PC-9 (cell line): ENCODE measurements at regions not wholly inside any gene's neighbourhood (a gene's known extent, or its start where the extent isn't known, plus 50 kb on each side); places are given as distances from the start of the nearest gene placed in this dataset.
A peak's percentile ranks its signal among the peaks of the same experiment; 100 is the strongest.

Source experiments
- BruUV-seq: library from RNA; stranded (reverse); fragments of 400-500 nt; replicated peaks from 2 replicates; lab custom pipeline; 2021; lab: Mats Ljungman, UMichigan
- CTCF ChIA-PET: fragments of 300-600 bp; sonication (Branson Sonifier 250); formaldehyde crosslinking; loops from one replicate; lab custom pipeline; 2022; ENCODE audit warnings: antibody characterized with exemption; lab: Charles Lee
- POLR2A ChIA-PET: fragments of 300-600 bp; sonication (Branson Sonifier 250); formaldehyde crosslinking; loops from one replicate; lab custom pipeline; 2022; ENCODE audit warnings: antibody characterized with exemption; ENCODE audit not compliant: unreplicated experiment; lab: Charles Lee
- DNase-seq, 2 experiments: peaks; one replicate each; pipeline versions ENCODE4 v3.0.0 to v3.0.0-alpha.2; 2015 to 2022; ENCODE audit warnings: mixed read lengths in 1 of 2
- H2AFZ ChIP-seq: fragments of 200-600 bp; sonication (generic); 2 replicates; pipeline ENCODE4 v1.8.1; 2017; ENCODE audit warnings: antibody characterized with exemption
- H3F3A ChIP-seq: fragments of 200-600 bp; sonication (generic); 2 replicates; pipeline ENCODE4 v1.8.1; 2017; ENCODE audit warnings: antibody characterized with exemption, mild to moderate bottlenecking, low read depth; ENCODE audit not compliant: insufficient read depth
- H3K27ac ChIP-seq: fragments of 200-600 bp; sonication (generic); 2 replicates; pipeline ENCODE4 v1.6.1; 2016; ENCODE audit warnings: mixed run types
- H3K27me3 ChIP-seq: fragments of 200-600 bp; sonication (generic); 2 replicates; pipeline ENCODE4 v1.6.1; 2016; ENCODE audit warnings: low read depth, mixed run types; ENCODE audit not compliant: insufficient read depth
- H3K36me3 ChIP-seq: fragments of 200-600 bp; sonication (generic); 2 replicates; pipeline ENCODE4 v1.6.1; 2016; ENCODE audit warnings: low read depth, mixed run types
- H3K4me1 ChIP-seq: fragments of 200-600 bp; sonication (generic); replicated peaks from 2 replicates; pipeline ENCODE4 v1.6.1; 2016; ENCODE audit warnings: mixed run types; ENCODE audit not compliant: insufficient read depth
- H3K4me2 ChIP-seq: fragments of 200-600 bp; sonication (generic); 2 replicates; pipeline ENCODE4 v1.6.1; 2017; ENCODE audit warnings: mixed run types
- H3K4me3 ChIP-seq: fragments of 200-600 bp; sonication (generic); 2 replicates; pipeline ENCODE4 v1.6.1; 2016; ENCODE audit warnings: mixed run types
- H3K79me2 ChIP-seq: fragments of 200-600 bp; sonication (generic); 2 replicates; pipeline ENCODE4 v1.6.1; 2017; ENCODE audit warnings: low read depth, mixed run types
- H3K9me2 ChIP-seq: fragments of 200-600 bp; sonication (generic); 2 replicates; pipeline ENCODE4 v1.8.1; 2017; ENCODE audit warnings: mild to moderate bottlenecking; ENCODE audit not compliant: insufficient read depth
- H3K9me3 ChIP-seq: fragments of 200-600 bp; sonication (generic); 2 replicates; pipeline ENCODE4 v1.8.1; 2016; ENCODE audit warnings: low read depth; ENCODE audit not compliant: insufficient read depth
- H4K20me1 ChIP-seq: fragments of 200-600 bp; sonication (generic); 2 replicates; pipeline ENCODE4 v1.8.1; 2017; ENCODE audit not compliant: insufficient read depth
- EZH2 ChIP-seq: fragments of 200-600 bp; sonication (generic); IDR thresholded peaks from 2 replicates; pipeline ENCODE4 v1.8.0; 2017; ENCODE audit warnings: antibody characterized with exemption, low read depth
- intact Hi-C: fragments of 100-400 bp; cut with micrococcal nuclease; formaldehyde crosslinking; loops from one replicate; pipeline ENCODE4 v1.10.0; 2022; ENCODE audit not compliant: unreplicated experiment
- TF ChIP-seq, protein P1 (sequence below): fragments of 200-600 bp; sonication (generic); conservative IDR thresholded peaks from 2 replicates; pipeline ENCODE4 v1.6.1; 2017; ENCODE audit warnings: mixed run types, antibody characterized with exemption, mild to moderate bottlenecking, moderate library complexity

DNA sequence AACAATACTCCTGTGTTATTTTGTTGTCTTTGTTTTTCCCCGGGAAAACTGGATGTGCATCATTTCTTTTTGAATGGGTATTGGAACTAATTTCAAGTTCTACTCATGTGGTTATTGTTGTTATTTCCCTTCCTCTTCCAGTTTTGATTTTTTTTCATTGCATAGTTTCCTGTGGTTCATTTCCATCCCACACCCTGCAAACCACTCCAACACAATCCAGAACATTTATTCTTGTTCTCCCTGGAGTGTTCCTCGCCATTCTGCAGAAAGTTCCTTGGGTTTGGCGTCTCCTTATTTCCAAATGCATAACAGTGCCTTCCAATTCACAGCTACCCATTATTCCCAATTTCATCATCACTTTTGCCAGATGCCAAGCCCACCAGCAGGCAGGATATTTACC lies 775.1 kb downstream of the TNS3 start:
- Histone ChIP-seq H3K9me2 (no peaks in the 10 kb centered on the region), H3K9me3 (no peaks in the 10 kb centered on the region), H3K27me3 (no peaks in the 10 kb centered on the region), H3K4me1 (no peaks in the 10 kb centered on the region; the same call in 1 of the 2 replicates), H2AFZ (no peak overlapping the region), H3K27ac (no peak overlapping the region), H3K4me2 (no peak overlapping the region), H3F3A (no peaks in the 10 kb centered on the region), H3K36me3 (no peaks in the 10 kb centered on the region), H3K79me2 (no peaks in the 10 kb centered on the region), H4K20me1 (no peaks in the 10 kb centered on the region), H3K4me3 (no peak overlapping the region)
- TF ChIP-seq, protein P1, sequence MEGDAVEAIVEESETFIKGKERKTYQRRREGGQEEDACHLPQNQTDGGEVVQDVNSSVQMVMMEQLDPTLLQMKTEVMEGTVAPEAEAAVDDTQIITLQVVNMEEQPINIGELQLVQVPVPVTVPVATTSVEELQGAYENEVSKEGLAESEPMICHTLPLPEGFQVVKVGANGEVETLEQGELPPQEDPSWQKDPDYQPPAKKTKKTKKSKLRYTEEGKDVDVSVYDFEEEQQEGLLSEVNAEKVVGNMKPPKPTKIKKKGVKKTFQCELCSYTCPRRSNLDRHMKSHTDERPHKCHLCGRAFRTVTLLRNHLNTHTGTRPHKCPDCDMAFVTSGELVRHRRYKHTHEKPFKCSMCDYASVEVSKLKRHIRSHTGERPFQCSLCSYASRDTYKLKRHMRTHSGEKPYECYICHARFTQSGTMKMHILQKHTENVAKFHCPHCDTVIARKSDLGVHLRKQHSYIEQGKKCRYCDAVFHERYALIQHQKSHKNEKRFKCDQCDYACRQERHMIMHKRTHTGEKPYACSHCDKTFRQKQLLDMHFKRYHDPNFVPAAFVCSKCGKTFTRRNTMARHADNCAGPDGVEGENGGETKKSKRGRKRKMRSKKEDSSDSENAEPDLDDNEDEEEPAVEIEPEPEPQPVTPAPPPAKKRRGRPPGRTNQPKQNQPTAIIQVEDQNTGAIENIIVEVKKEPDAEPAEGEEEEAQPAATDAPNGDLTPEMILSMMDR, result no peak
- TF ChIP-seq EZH2, result no peak
- ChIA-PET POLR2A (no interaction called here), CTCF (no interaction called here)
- no TSS peak for BruUV-seq
- no peak for DNase-seq
- intact Hi-C loops, result no loop called here

DNA sequence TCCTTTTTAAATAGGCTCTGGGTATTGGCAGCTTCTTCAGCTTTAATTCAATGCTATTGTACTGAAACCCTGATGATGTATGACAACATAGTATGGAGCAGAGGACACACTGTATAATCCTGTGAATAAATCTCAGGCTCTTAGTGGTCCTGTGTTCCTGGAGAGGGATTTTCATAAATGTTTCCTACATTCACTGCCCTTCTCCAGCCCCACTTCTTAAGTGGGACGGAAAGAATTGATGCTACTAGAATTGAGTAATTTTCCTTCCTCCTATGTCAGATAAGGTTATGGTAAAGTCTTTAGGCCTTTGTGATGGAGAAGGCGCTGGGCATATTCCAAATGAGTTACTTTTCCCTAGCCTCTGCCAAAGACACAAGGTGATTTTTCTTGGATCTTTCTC lies 779.4 kb downstream of the TNS3 start:
- Histone ChIP-seq H3K4me2 (no peak overlapping the region), H3K4me1 (no peaks in the 10 kb centered on the region), H2AFZ (no peak overlapping the region), H4K20me1 (no peaks in the 10 kb centered on the region), H3K9me3 (no peaks in the 10 kb centered on the region), H3F3A (no peaks in the 10 kb centered on the region), H3K4me3 (no peak overlapping the region), H3K36me3 (no peaks in the 10 kb centered on the region), H3K9me2 (no peaks in the 10 kb centered on the region), H3K27me3 (no peaks in the 10 kb centered on the region), H3K27ac (no peak overlapping the region), H3K79me2 (no peaks in the 10 kb centered on the region)
- no peak for DNase-seq
- no TSS peak for BruUV-seq
- intact Hi-C loops, result no loop called here
- POLR2A ChIA-PET, result no interaction called here
- TF ChIP-seq, protein P1, result no peak
- TF ChIP-seq EZH2, result no peak
- CTCF ChIA-PET, result no interaction called here

DNA sequence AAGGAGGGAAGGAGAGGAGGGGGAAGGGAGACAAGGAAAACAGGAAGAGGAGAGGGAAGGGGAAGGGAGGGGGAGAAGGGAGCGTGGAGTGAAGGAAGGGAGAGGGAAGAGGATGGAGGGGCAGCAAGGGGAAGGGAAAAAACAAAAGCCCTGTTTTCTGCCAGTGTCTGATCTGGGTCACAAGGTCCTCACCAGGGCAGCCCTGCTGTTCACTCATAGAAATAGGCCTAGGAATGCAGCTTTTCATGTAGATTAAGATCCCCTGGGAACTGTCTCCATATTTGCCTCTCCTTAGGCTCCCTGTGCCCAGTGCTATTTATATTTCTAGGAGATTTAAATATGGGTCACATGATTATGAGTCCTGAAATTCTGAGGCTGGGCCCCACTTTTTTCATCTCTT lies 790.7 kb downstream of the TNS3 start:
- intact Hi-C loops, result no loop called here
- H3K27me3 ChIP-seq, result no peaks in the 10 kb centered on the region
- H2AFZ ChIP-seq, result 0 out of 2 replicates have a peak overlapping the region, but pooled peaks have one; percentile 1
- ChIA-PET CTCF (no interaction called here), POLR2A (no interaction called here)
- H3K27ac ChIP-seq, result no peak overlapping the region
- H3K4me2 ChIP-seq, result no peak overlapping the region
- BruUV-seq, result no TSS peak
- no peaks in the 10 kb centered on the region for H3K79me2 ChIP-seq
- no peak overlapping the region for H3K4me3 ChIP-seq
- H3K36me3 ChIP-seq, result no peaks in the 10 kb centered on the region
- peaks cover 5% of the 10 kb centered on the region; the same call in 1 of the 2 replicates for H3K9me2 ChIP-seq
- no peak for TF ChIP-seq EZH2
- TF ChIP-seq, protein P1, result no peak
- H3K4me1 ChIP-seq, result peaks cover 13% of the 10 kb centered on the region
- no peaks in the 10 kb centered on the region for H4K20me1 ChIP-seq
- peaks cover 23% of the 10 kb centered on the region for H3K9me3 ChIP-seq
- peaks cover 8% of the 10 kb centered on the region for H3F3A ChIP-seq
- DNase-seq, result no peak
